ENCODE measurements at regions not wholly inside any gene's neighbourhood (a gene's known extent, or its start where the extent isn't known, plus 50 kb on each side); places are given as distances from the start of the nearest gene placed in this dataset.

GRCh38 chr10:83218205-83218604 lies 921.1 kb upstream of the GHITM start:
- ChIA-PET CTCF (no interaction called here), POLR2A (ENCODE audit: low non-redundant PET) (no interaction called here)
- TF ChIP-seq CTCF (conservative IDR thresholded peaks at IDR 0.05; ENCODE audit: low read depth), result no peak
- DNase-seq (ENCODE audit: low spot score), result no peak
- H3K27ac ChIP-seq, result no peak overlapping the region

GRCh38 chr10:83222300-83222699 lies 917.0 kb upstream of the GHITM start:
- DNase-seq (ENCODE audit: low spot score), result no peak
- H3K27ac ChIP-seq, result no peak overlapping the region
- POLR2A ChIA-PET (ENCODE audit: low non-redundant PET), result no interaction called here
- TF ChIP-seq CTCF (conservative IDR thresholded peaks at IDR 0.05; ENCODE audit: low read depth), result no peak
- CTCF ChIA-PET, result no interaction called here

GRCh38 chr10:83222832-83223742 lies 916.2 kb upstream of the GHITM start:
- no peak for TF ChIP-seq CTCF (conservative IDR thresholded peaks at IDR 0.05; ENCODE audit: low read depth)
- H3K27ac ChIP-seq, result no peak overlapping the region
- POLR2A ChIA-PET (ENCODE audit: low non-redundant PET), result no interaction called here
- DNase-seq (ENCODE audit: low spot score), result no peak
- CTCF ChIA-PET, result interaction anchor here (0.5 to 0.6 kb wide), 2 partner anchors 777 to 1726 kb away, joined by 3 to 4 read pairs; no protein-coding TSS in a partner anchor

- no peak overlapping the region for H3K27ac ChIP-seq
- POLR2A ChIA-PET (ENCODE audit: low non-redundant PET), result no interaction called here
- TF ChIP-seq CTCF (conservative IDR thresholded peaks at IDR 0.05; ENCODE audit: low read depth), result no peak
- no peak for DNase-seq (ENCODE audit: low spot score)
- CTCF ChIA-PET, result no interaction called here
These were observed 913.5 kb upstream of the GHITM start for GRCh38 chr10:83225781-83226180.

GRCh38 chr10:83229991-83230390 lies 909.3 kb upstream of the GHITM start:
- ChIA-PET CTCF (no interaction called here), POLR2A (ENCODE audit: low non-redundant PET) (no interaction called here)
- H3K27ac ChIP-seq, result no peak overlapping the region
- DNase-seq (ENCODE audit: low spot score), result no peak
- no peak for TF ChIP-seq CTCF (conservative IDR thresholded peaks at IDR 0.05; ENCODE audit: low read depth)

GRCh38 chr10:83233691-83234090 lies 905.6 kb upstream of the GHITM start:
- CTCF ChIA-PET, result interaction anchor here (0.6 kb wide), 1 partner anchor 290 kb away, joined by 3 read pairs; no protein-coding TSS in a partner anchor
- TF ChIP-seq CTCF (conservative IDR thresholded peaks at IDR 0.05; ENCODE audit: low read depth), result no peak

More at GRCh38 chr10:83233691-83234090, 905.6 kb upstream of the GHITM start:
- POLR2A ChIA-PET (ENCODE audit: low non-redundant PET), result no interaction called here
- DNase-seq (ENCODE audit: low spot score), result no peak
- H3K27ac ChIP-seq, result no peak overlapping the region

Data from RWPE1 (cell line).